ENCODE measurements at regions not wholly inside any gene's neighbourhood (a gene's known extent, or its start where the extent isn't known, plus 50 kb on each side); places are given as distances from the start of the nearest gene placed in this dataset.

DNA sequence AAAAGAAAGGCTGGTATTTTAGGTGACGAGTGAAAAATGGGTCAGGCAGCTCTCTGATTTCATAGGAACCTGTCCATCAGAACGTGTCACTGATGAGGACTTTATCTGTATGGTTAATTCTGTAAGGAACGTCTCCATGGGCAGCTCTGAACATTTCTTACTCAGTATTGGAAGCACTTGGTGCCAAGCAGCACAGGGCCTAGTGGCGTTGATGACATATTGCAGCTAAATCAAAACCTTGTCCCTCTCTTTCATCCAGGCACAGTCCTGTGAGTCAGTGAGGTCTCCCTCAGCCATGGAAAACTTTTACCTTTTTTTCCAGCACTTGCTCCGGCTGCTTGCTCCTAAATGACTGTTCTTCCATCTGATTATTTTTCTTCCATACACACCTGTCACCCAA is 301.9 kb downstream of the DHX15 start:
- no peak for TF ChIP-seq CTCF (IDR thresholded peaks at IDR 0.05; ENCODE audit: low read depth, low read length)
- H3K4me3 ChIP-seq (ENCODE audit: low read depth, low read length), result no peak overlapping the region

DNA sequence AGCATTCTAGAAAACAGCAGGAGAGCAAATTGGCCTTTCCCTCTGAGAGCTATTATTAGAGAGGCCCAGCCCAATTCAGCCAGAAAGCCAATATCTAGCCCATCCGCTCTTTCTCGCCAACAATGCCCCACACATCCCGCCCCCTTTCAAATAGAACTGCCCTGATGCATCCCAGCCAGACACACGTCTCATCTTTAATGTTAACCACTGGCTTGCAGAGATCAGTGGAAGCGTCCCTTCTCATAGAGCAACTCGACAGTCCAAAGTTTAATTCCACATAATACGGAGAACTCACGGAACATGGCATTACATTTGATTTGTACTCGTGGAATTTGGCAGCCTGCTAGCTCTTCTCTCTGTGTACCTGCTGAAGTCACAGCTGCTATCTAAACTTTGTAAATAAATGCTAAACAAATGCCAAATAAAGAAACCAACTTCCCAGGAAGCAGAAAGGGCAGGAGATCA is 304.4 kb downstream of the DHX15 start:
- TF ChIP-seq CTCF (IDR thresholded peaks at IDR 0.05; ENCODE audit: low read depth, low read length), result no peak
- H3K4me3 ChIP-seq (ENCODE audit: low read depth, low read length), result no peak overlapping the region

DNA sequence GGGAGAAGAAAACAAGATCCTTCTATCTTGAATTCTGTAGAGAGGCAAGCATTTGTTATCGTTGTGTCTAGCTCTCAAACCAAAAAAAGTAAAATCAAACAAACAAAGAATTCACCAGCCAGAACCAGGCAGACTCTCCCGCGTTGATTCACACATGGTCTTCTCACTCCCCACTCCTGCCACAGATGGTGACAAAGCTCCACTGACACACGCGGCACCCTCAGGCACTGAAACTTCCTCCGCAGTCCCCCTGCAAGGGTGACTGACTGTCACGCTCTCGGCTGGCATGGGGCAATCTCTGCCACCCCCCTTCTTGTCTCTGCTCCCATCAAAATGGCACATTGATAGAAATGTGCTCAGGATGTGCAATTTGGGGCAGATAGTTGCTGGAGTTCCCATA is 304.9 kb downstream of the DHX15 start:
- H3K4me3 ChIP-seq (ENCODE audit: low read depth, low read length), result no peak overlapping the region
- TF ChIP-seq CTCF (IDR thresholded peaks at IDR 0.05; ENCODE audit: low read depth, low read length), result no peak

- no peak overlapping the region for H3K4me3 ChIP-seq (ENCODE audit: low read depth, low read length)
Measured at GRCh38 chr4:24278693-24279092, 305.7 kb downstream of the DHX15 start.

DNA sequence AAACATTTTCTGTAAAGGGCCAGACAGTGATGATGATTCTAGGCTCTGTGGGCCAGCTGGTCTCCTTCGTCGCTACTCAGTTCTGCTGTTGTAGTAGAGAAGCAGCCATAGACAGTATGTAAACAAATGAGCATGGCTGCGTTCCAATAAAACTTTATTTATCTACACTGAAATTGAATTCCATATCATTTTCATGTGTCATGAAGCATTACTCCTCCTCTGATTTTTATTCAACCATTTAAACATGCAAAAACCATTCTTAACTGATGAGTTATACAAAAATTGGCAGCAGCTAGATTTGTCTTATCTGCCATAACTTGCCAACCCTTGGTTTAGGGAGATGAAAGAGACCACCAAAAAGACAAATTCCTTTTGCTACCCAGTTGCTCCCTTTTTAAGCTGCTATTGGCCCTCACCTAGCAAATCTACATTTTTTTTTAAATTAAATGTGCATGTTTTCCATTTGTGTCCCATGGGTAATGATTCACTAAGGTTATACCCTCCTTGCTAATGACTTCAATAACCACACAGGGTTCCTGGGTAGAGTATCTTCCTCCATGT is 309.9 kb downstream of the DHX15 start:
- TF ChIP-seq CTCF (IDR thresholded peaks at IDR 0.05; ENCODE audit: low read depth, low read length), result no peak
- no peak overlapping the region for H3K4me3 ChIP-seq (ENCODE audit: low read depth, low read length)

More at GRCh38 chr4:24278693-24279092, 305.7 kb downstream of the DHX15 start:
- TF ChIP-seq CTCF (IDR thresholded peaks at IDR 0.05; ENCODE audit: low read depth, low read length), result no peak

GRCh38 chr4:24273136-24273535 is 311.2 kb downstream of the DHX15 start:
- no peak overlapping the region for H3K4me3 ChIP-seq (ENCODE audit: low read depth, low read length)
- no peak for TF ChIP-seq CTCF (IDR thresholded peaks at IDR 0.05; ENCODE audit: low read depth, low read length)

- H3K4me3 ChIP-seq (ENCODE audit: low read depth, low read length), result no peak overlapping the region
- no peak for TF ChIP-seq CTCF (IDR thresholded peaks at IDR 0.05; ENCODE audit: low read depth, low read length)
Measured at GRCh38 chr4:24266951-24267722, 317.2 kb downstream of the DHX15 start.
